HCT116 (cell line): ENCODE measurements at regions not wholly inside any gene's neighbourhood (a gene's known extent, or its start where the extent isn't known, plus 50 kb on each side); places are given as distances from the start of the nearest gene placed in this dataset.

Experiments
- ATAC-seq: fragments of 200-7000 bp; cut with Tn5 transposase; 2 replicates; pipeline ENCODE4 v1.9.1; 2020; ENCODE audit warnings: mild to moderate bottlenecking, moderate library complexity
- BruUV-seq: library from RNA; stranded (reverse); fragments of 400-500 nt; replicated peaks from 2 replicates; lab custom pipeline; 2021; lab: Mats Ljungman, UMichigan
- CTCF ChIA-PET: fragments of 300-600 bp; sonication (Branson Sonifier 250); formaldehyde crosslinking; loops from one replicate; lab custom pipeline; 2021; ENCODE audit warnings: antibody characterized with exemption; lab: Charles Lee
- POLR2A ChIA-PET: fragments of 300-600, 350-600 bp; sonication (Branson Sonifier 250); formaldehyde crosslinking; loops from one replicate; lab custom pipeline; 2021; ENCODE audit warnings: antibody characterized with exemption; lab: Charles Lee
- RAD21 ChIA-PET, 2 experiments: fragments of 300-600 bp; sonication (Branson Sonifier 250); formaldehyde crosslinking; loops; one replicate each; lab custom pipeline; 2023; ENCODE audit warnings: low total read pairs in 2 of 2; ENCODE audit not compliant: uncharacterized antibody in 2 of 2, unreplicated experiment in 2 of 2, low non-redundant PET in 1 of 2; lab: Charles Lee
- DNase-seq: peaks from one replicate; pipeline ENCODE4 v3.0.0-alpha.2; 2010; ENCODE audit warnings: low read depth, low spot score
- H2AFZ ChIP-seq: fragments of 200-600 bp; shearing (Covaris generic), sonication (generic); 2 replicates; pipeline ENCODE4 v1.6.1; 2017; ENCODE audit warnings: low read depth, mixed run types, mixed read lengths, antibody characterized with exemption, low read length; ENCODE audit not compliant: poor library complexity, severe bottlenecking
- H3K27ac ChIP-seq: 2 replicates; pipeline ENCODE4 v1.5.1; 2012; ENCODE audit warnings: low read depth, low read length
- H3K27me3 ChIP-seq: fragments of 200-600 bp; sonication (generic); 2 replicates; pipeline ENCODE4 v1.6.1; 2016; ENCODE audit warnings: mixed run types, low read length, mixed read lengths; ENCODE audit not compliant: insufficient read depth
- H3K36me3 ChIP-seq, 2 experiments: fragments of 200-500 bp in 1 of 2; fragments of 200-600 bp in 1 of 2; sonication (Bioruptor generic) in 1 of 2; sonication (generic) in 1 of 2; 2 replicates each; pipeline versions ENCODE4 v1.5.1 to v1.6.1; 2014 to 2016; ENCODE audit warnings: low read length in 2 of 2, inconsistent platforms in 1 of 2, mixed read lengths in 1 of 2, mixed run types in 1 of 2; ENCODE audit not compliant: insufficient read depth in 2 of 2, control insufficient read depth in 1 of 2
- H3K4me1 ChIP-seq, 2 experiments: fragments of 200-600 bp in 1 of 2; sonication (generic) in 1 of 2; 2 replicates each; pipeline versions ENCODE4 v1.5.1 to v1.6.1; 2012 to 2017; ENCODE audit warnings: low read length in 2 of 2, inconsistent platforms in 1 of 2, mild to moderate bottlenecking in 1 of 2, mixed read lengths in 1 of 2, mixed run types in 1 of 2, moderate library complexity in 1 of 2; ENCODE audit not compliant: insufficient read depth in 2 of 2, control insufficient read depth in 1 of 2
- H3K4me2 ChIP-seq: fragments of 200-600 bp; sonication (generic); 2 replicates; pipeline ENCODE4 v1.6.1; 2017; ENCODE audit warnings: mixed run types, low read length, mixed read lengths
- H3K4me3 ChIP-seq, 2 experiments: fragments of 200-600 bp in 1 of 2; sonication (generic) in 1 of 2; replicated peaks in 1 of 2; 2 replicates each; pipeline ENCODE4 v1.5.1; 2011 to 2016; ENCODE audit warnings: low read length in 2 of 2, control low read depth in 1 of 2, low read depth in 1 of 2, mild to moderate bottlenecking in 1 of 2, mixed read lengths in 1 of 2, mixed run types in 1 of 2
- H3K79me2 ChIP-seq: fragments of 200-600 bp; sonication (generic); 2 replicates; pipeline ENCODE4 v1.6.1; 2017; ENCODE audit warnings: mild to moderate bottlenecking, mixed run types, low read length, moderate library complexity, mixed read lengths; ENCODE audit not compliant: insufficient read depth
- H3K9ac ChIP-seq: fragments of 200-600 bp; sonication (generic); 2 replicates; pipeline ENCODE4 v1.6.1; 2016; ENCODE audit warnings: low read length, mixed read lengths
- H3K9me2 ChIP-seq: fragments of 200-600 bp; sonication (generic), shearing (Covaris generic); 2 replicates; pipeline ENCODE4 v1.6.1; 2017; ENCODE audit warnings: mixed run types, mild to moderate bottlenecking, moderate library complexity; ENCODE audit not compliant: insufficient read depth
- H3K9me3 ChIP-seq, 2 experiments: fragments of 200-500 bp in 1 of 2; fragments of 200-600 bp in 1 of 2; sonication (Bioruptor generic) in 1 of 2; sonication (generic) in 1 of 2; 2 replicates each; pipeline ENCODE4 v1.6.1; 2014 to 2017; ENCODE audit warnings: low read length in 2 of 2, mixed read lengths in 2 of 2, inconsistent platforms in 1 of 2, low read depth in 1 of 2, mild to moderate bottlenecking in 1 of 2, mixed run types in 1 of 2, moderate library complexity in 1 of 2; ENCODE audit not compliant: control insufficient read depth in 1 of 2, insufficient read depth in 1 of 2
- H4K20me1 ChIP-seq: fragments of 200-600 bp; sonication (generic), shearing (Covaris generic); 2 replicates; pipeline ENCODE4 v1.6.1; 2017; ENCODE audit warnings: mixed run types, mild to moderate bottlenecking, moderate library complexity; ENCODE audit not compliant: insufficient read depth
- CBX3 ChIP-seq: IDR thresholded peaks from 2 replicates; pipeline ENCODE4 v1.6.1; 2012; ENCODE audit warnings: low read depth
- CEBPB ChIP-seq: IDR thresholded peaks from 2 replicates; pipeline ENCODE4 v1.6.1; 2012; ENCODE audit warnings: low read depth
- EGR1 ChIP-seq: IDR thresholded peaks from 2 replicates; pipeline ENCODE4 v1.6.1; 2012; ENCODE audit warnings: low read depth
- ELF1 ChIP-seq: IDR thresholded peaks from 2 replicates; pipeline ENCODE4 v1.6.1; 2012; ENCODE audit warnings: low read depth, borderline replicate concordance
- EZH2 ChIP-seq: fragments of 200-600 bp; sonication (generic); IDR thresholded peaks from 2 replicates; pipeline ENCODE4 v1.6.1; 2017; ENCODE audit warnings: antibody characterized with exemption, mixed run types
- EZH2phosphoT487 ChIP-seq: fragments of 200-600 bp; IDR thresholded peaks from 2 replicates; pipeline ENCODE4 v1.6.1; 2018; ENCODE audit warnings: antibody characterized with exemption, borderline replicate concordance
- JUND ChIP-seq: IDR thresholded peaks from 2 replicates; pipeline ENCODE4 v1.6.1; 2012
- POLR2A ChIP-seq: IDR thresholded peaks from 2 replicates; pipeline ENCODE4 v1.7.0; 2011; ENCODE audit warnings: borderline replicate concordance; ENCODE audit not compliant: insufficient read depth, insufficient read length; ENCODE audit errors: extremely low read depth
- POLR2AphosphoS5 ChIP-seq: IDR thresholded peaks from 2 replicates; pipeline ENCODE4 v1.6.1; 2011; ENCODE audit warnings: mild to moderate bottlenecking, low read depth, low read length, moderate library complexity
- RAD21 ChIP-seq: IDR thresholded peaks from 2 replicates; pipeline ENCODE4 v1.6.1; 2012; ENCODE audit warnings: low read depth, mild to moderate bottlenecking
- REST ChIP-seq: IDR thresholded peaks from 2 replicates; pipeline ENCODE4 v1.6.1; 2012; ENCODE audit warnings: low read depth
- SP1 ChIP-seq: IDR thresholded peaks from 2 replicates; pipeline ENCODE4 v1.6.1; 2012; ENCODE audit warnings: low read depth
- SRF ChIP-seq: IDR thresholded peaks from 2 replicates; pipeline ENCODE4 v1.6.1; 2012; ENCODE audit warnings: low read depth
- TCF7L2 ChIP-seq: IDR thresholded peaks from 2 replicates; pipeline ENCODE4 v1.7.0; 2011; ENCODE audit warnings: borderline replicate concordance, inconsistent platforms; ENCODE audit not compliant: insufficient read depth, insufficient read length; ENCODE audit errors: extremely low read depth
- ZFX ChIP-seq: fragments of 450-650 bp; IDR thresholded peaks from 2 replicates; pipeline ENCODE4 v1.6.1; 2017
- intact Hi-C: fragments of 100-400 bp; cut with micrococcal nuclease; formaldehyde crosslinking; loops from 2 replicates; pipeline ENCODE4 v1.10.0; 2022
- TF ChIP-seq, protein P1 (sequence below): IDR thresholded peaks from 2 replicates; pipeline ENCODE4 v1.6.1; 2012
- TF ChIP-seq, protein P2 (sequence below): IDR thresholded peaks from 2 replicates; pipeline ENCODE4 v1.6.1; 2012
- TF ChIP-seq, protein P3 (sequence below): IDR thresholded peaks from 2 replicates; pipeline ENCODE4 v1.6.1; 2011; ENCODE audit warnings: mild to moderate bottlenecking, low read length, moderate library complexity; ENCODE audit not compliant: insufficient replicate concordance; ENCODE audit errors: extremely low read depth

GRCh38 chr6:3981917-3982316 is 97.0 kb downstream of the FAM217A start:
- H3K27ac ChIP-seq, result no peak overlapping the region
- RAD21 ChIA-PET, result no interaction called here
- no peak overlapping the region for H3K4me2 ChIP-seq
- H2AFZ ChIP-seq, result no peak overlapping the region
- CTCF ChIA-PET, result no interaction called here
- H3K9me3 ChIP-seq, result no peaks in the 10 kb centered on the region
- H3K79me2 ChIP-seq, result no peaks in the 10 kb centered on the region
- peaks cover 2 to 5% of the 10 kb centered on the region in 2 experiments; a peak in 3 of 4 replicates for H3K4me1 ChIP-seq
- ATAC-seq, result no peak
- TF ChIP-seq, protein P1, sequence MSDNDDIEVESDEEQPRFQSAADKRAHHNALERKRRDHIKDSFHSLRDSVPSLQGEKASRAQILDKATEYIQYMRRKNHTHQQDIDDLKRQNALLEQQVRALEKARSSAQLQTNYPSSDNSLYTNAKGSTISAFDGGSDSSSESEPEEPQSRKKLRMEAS, result no peak
- TF ChIP-seq REST (no peak), EZH2phosphoT487 (no peak), JUND (no peak), EZH2 (no peak), CEBPB (no peak), SRF (no peak), TCF7L2 (no peak), POLR2AphosphoS5 (no peak), RAD21 (no peak), ELF1 (no peak), ZFX (no peak), SP1 (no peak), POLR2A (no peak), CBX3 (no peak), EGR1 (no peak)
- TF ChIP-seq, protein P2, sequence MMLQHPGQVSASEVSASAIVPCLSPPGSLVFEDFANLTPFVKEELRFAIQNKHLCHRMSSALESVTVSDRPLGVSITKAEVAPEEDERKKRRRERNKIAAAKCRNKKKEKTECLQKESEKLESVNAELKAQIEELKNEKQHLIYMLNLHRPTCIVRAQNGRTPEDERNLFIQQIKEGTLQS, result no peak
- TF ChIP-seq, protein P3, sequence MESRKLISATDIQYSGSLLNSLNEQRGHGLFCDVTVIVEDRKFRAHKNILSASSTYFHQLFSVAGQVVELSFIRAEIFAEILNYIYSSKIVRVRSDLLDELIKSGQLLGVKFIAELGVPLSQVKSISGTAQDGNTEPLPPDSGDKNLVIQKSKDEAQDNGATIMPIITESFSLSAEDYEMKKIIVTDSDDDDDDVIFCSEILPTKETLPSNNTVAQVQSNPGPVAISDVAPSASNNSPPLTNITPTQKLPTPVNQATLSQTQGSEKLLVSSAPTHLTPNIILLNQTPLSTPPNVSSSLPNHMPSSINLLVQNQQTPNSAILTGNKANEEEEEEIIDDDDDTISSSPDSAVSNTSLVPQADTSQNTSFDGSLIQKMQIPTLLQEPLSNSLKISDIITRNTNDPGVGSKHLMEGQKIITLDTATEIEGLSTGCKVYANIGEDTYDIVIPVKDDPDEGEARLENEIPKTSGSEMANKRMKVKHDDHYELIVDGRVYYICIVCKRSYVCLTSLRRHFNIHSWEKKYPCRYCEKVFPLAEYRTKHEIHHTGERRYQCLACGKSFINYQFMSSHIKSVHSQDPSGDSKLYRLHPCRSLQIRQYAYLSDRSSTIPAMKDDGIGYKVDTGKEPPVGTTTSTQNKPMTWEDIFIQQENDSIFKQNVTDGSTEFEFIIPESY, result no peak
- TF ChIP-seq, all 23 proteins: peak for 0
- POLR2A ChIA-PET, result no interaction called here
- H3K9ac ChIP-seq, result no peak overlapping the region
- no TSS peak for BruUV-seq
- H3K27me3 ChIP-seq, result no peaks in the 10 kb centered on the region
- H3K4me3 ChIP-seq, result no peak overlapping the region
- intact Hi-C loops, result no loop called here
- DNase-seq, result no peak
- no peaks in the 10 kb centered on the region for H3K36me3 ChIP-seq
- H4K20me1 ChIP-seq, result no peaks in the 10 kb centered on the region
- no peaks in the 10 kb centered on the region for H3K9me2 ChIP-seq
